ENCODE measurements at regions not wholly inside any gene's neighbourhood (a gene's known extent, or its start where the extent isn't known, plus 50 kb on each side); places are given as distances from the start of the nearest gene placed in this dataset.
"Not testable (repeated sequence)": the region's sequence is repeated elsewhere in the genome, so short reads cannot be mapped to it uniquely, and the experiment has no call there.

GRCh38 chr22:11055176-11055575 lies 4472.8 kb upstream of the OR11H1 start:
- TF ChIP-seq CSDC2 (CRISPR knock-in tag; IDR thresholded peaks at IDR 0.05); SNAI2 (CRISPR knock-in tag; IDR thresholded peaks at IDR 0.05); ZNF8 (CRISPR knock-in tag; IDR thresholded peaks at IDR 0.05); GLIS3 (CRISPR knock-in tag; IDR thresholded peaks at IDR 0.05); ZNF565 (CRISPR knock-in tag; conservative IDR thresholded peaks at IDR 0.05; ENCODE audit: low read depth); ESRRG (CRISPR knock-in tag; IDR thresholded peaks at IDR 0.05); ZC3H10 (CRISPR knock-in tag; IDR thresholded peaks at IDR 0.05); TSHZ2 (CRISPR knock-in tag; IDR thresholded peaks at IDR 0.05): not testable (repeated sequence)
- TF ChIP-seq, protein P1, sequence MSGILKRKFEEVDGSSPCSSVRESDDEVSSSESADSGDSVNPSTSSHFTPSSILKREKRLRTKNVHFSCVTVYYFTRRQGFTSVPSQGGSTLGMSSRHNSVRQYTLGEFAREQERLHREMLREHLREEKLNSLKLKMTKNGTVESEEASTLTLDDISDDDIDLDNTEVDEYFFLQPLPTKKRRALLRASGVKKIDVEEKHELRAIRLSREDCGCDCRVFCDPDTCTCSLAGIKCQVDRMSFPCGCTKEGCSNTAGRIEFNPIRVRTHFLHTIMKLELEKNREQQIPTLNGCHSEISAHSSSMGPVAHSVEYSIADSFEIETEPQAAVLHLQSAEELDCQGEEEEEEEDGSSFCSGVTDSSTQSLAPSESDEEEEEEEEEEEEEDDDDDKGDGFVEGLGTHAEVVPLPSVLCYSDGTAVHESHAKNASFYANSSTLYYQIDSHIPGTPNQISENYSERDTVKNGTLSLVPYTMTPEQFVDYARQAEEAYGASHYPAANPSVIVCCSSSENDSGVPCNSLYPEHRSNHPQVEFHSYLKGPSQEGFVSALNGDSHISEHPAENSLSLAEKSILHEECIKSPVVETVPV (CRISPR knock-in tag; IDR thresholded peaks at IDR 0.05): not testable (repeated sequence)

Data from SK-N-SH treated with all-trans-retinoic acid at 6 μM for 48 hours (cell line).